Cardiac fibroblast (primary cell): ENCODE measurements at regions not wholly inside any gene's neighbourhood (a gene's known extent, or its start where the extent isn't known, plus 50 kb on each side); places are given as distances from the start of the nearest gene placed in this dataset.

Experiments
- DNase-seq, 2 donors: peaks; one replicate each; pipeline versions ENCODE4 v3.0.0 to v3.0.0-alpha.2; 2010; ENCODE audit warnings: low read depth in 2 of 2
- H3K4me3 ChIP-seq, 2 donors: replicated peaks in 1 of 2; 1 replicate in 1 of 2; 2 replicates in 1 of 2; pipeline ENCODE4 v1.5.1; 2011; ENCODE audit warnings: low read depth in 2 of 2, low read length in 2 of 2, mild to moderate bottlenecking in 2 of 2, moderate library complexity in 1 of 2
- CTCF ChIP-seq: IDR thresholded peaks from one replicate; pipeline ENCODE4 v1.5.1; 2011; ENCODE audit warnings: low read depth, mild to moderate bottlenecking, low read length, inconsistent platforms

GRCh38 chr2:53373126-53373525 lies 394.5 kb upstream of the CHAC2 start:
- DNase-seq, result no peak
- no peak overlapping the region for H3K4me3 ChIP-seq
- TF ChIP-seq CTCF, result no peak

- DNase-seq, result no peak
- H3K4me3 ChIP-seq, result no peak overlapping the region
- TF ChIP-seq CTCF, result no peak
Measured at GRCh38 chr2:53366543-53366942, 401.1 kb upstream of the CHAC2 start.

- TF ChIP-seq CTCF, result no peak
- no peak for DNase-seq
- no peak overlapping the region for H3K4me3 ChIP-seq
Measured at GRCh38 chr2:53362934-53363333, 404.7 kb upstream of the CHAC2 start.

- no peak overlapping the region for H3K4me3 ChIP-seq
- no peak for TF ChIP-seq CTCF
- DNase-seq, result no peak
Measured at GRCh38 chr2:53356291-53356905, 411.2 kb upstream of the CHAC2 start.

- no peak overlapping the region for H3K4me3 ChIP-seq
- DNase-seq, result peak in 1 of 2 donors; percentile 64
- no peak for TF ChIP-seq CTCF
Measured at GRCh38 chr2:53353135-53354114, 414.2 kb upstream of the CHAC2 start.

GRCh38 chr2:53347269-53347668 lies 420.3 kb upstream of the CHAC2 start:
- DNase-seq, result peak in 1 of 2 donors; percentile 10
- H3K4me3 ChIP-seq, result no peak overlapping the region
- no peak for TF ChIP-seq CTCF
